GM10248 (cell line): ENCODE measurements at regions not wholly inside any gene's neighbourhood (a gene's known extent, or its start where the extent isn't known, plus 50 kb on each side); places are given as distances from the start of the nearest gene placed in this dataset.

Experiments
- CTCF ChIA-PET: fragments of 300-600 bp; sonication (Branson Sonifier 250); formaldehyde crosslinking; extraction: SDS; loops from one replicate; lab custom pipeline; 2021; ENCODE audit warnings: antibody characterized with exemption; lab: Yijun Ruan, JAX
- POLR2A ChIA-PET: fragments of 350-650 bp; sonication (Branson Sonifier 250); formaldehyde crosslinking; extraction: SDS; loops from one replicate; lab custom pipeline; 2020; ENCODE audit warnings: antibody characterized with exemption; lab: Yijun Ruan, JAX
- DNase-seq: peaks from one replicate; pipeline ENCODE4 v3.0.0; 2012; ENCODE audit errors: extremely low spot score
- CTCF ChIP-seq: IDR thresholded peaks from 2 replicates; pipeline ENCODE4 v1.5.1; 2012; ENCODE audit warnings: mild to moderate bottlenecking, low read depth; ENCODE audit errors: extremely low read depth, missing control alignments, control extremely low read depth

GRCh38 chr6:114740547-114740946, 397.7 kb upstream of the HS3ST5 start:
- CTCF ChIA-PET, result interaction anchor here (0.9 to 1.8 kb wide), 4 partner anchors 12 to 45 kb away, joined by 3 to 5 read pairs (median 3); no protein-coding TSS in a partner anchor
- TF ChIP-seq CTCF, result no peak
- POLR2A ChIA-PET, result no interaction called here
- DNase-seq, result no peak

GRCh38 chr6:114739656-114740055, 396.8 kb upstream of the HS3ST5 start:
- no peak for TF ChIP-seq CTCF
- ChIA-PET POLR2A (no interaction called here), CTCF (interaction anchor here (0.9 to 1.8 kb wide), 3 partner anchors 9 to 13 kb away, joined by 3 to 5 read pairs (median 3); no protein-coding TSS in a partner anchor)
- no peak for DNase-seq

GRCh38 chr6:114735025-114735735, 392.4 kb upstream of the HS3ST5 start:
- TF ChIP-seq CTCF, result no peak
- ChIA-PET POLR2A (no interaction called here), CTCF (interaction anchor here (1.3 to 2.9 kb wide), 5 partner anchors 9 to 165 kb away, joined by 3 to 8 read pairs (median 3); no protein-coding TSS in a partner anchor)
- DNase-seq, result no peak

GRCh38 chr6:114733596-114733995, 390.8 kb upstream of the HS3ST5 start:
- no peak for TF ChIP-seq CTCF
- CTCF ChIA-PET, result interaction anchor here (1.3 to 2.9 kb wide), 4 partner anchors 11 to 166 kb away, joined by 3 to 8 read pairs (median 4); no protein-coding TSS in a partner anchor
- POLR2A ChIA-PET, result interaction anchor here (0.7 kb wide), 1 partner anchor 297 kb away, joined by 9 read pairs; no protein-coding TSS in a partner anchor
- DNase-seq, result no peak

- DNase-seq, result no peak
- CTCF ChIA-PET, result interaction anchor here (0.6 to 1.4 kb wide), 2 partner anchors 22 to 379 kb away, joined by 3 read pairs; no protein-coding TSS in a partner anchor
- TF ChIP-seq CTCF, result no peak
- POLR2A ChIA-PET, result no interaction called here
Measured at GRCh38 chr6:114718716-114719270, 376.0 kb upstream of the HS3ST5 start.

GRCh38 chr6:114718186-114718585, 375.4 kb upstream of the HS3ST5 start:
- ChIA-PET CTCF (interaction anchor here (0.6 to 1.1 kb wide), 2 partner anchors 12 to 378 kb away, joined by 3 read pairs; no protein-coding TSS in a partner anchor), POLR2A (no interaction called here)
- TF ChIP-seq CTCF, result no peak
- DNase-seq, result no peak
